Neural crest cell (in vitro differentiated cells): ENCODE measurements at regions not wholly inside any gene's neighbourhood (a gene's known extent, or its start where the extent isn't known, plus 50 kb on each side); places are given as distances from the start of the nearest gene placed in this dataset.
"Not testable (repeated sequence)": the region's sequence is repeated elsewhere in the genome, so short reads cannot be mapped to it uniquely, and the experiment has no call there.

ENCODE experiments used
- DNase-seq: peaks from one replicate; pipeline ENCODE4 v3.0.0; 2021; ENCODE audit warnings: low read depth, mixed read lengths, low spot score
- H3K27ac Mint-ChIP-seq: one replicate; pipeline ENCODE4 v1.8.0; 2021; ENCODE audit warnings: mild to moderate bottlenecking, mixed read lengths; ENCODE audit not compliant: unreplicated experiment
- H3K27me3 Mint-ChIP-seq: 2 replicates; pipeline ENCODE4 v1.8.0; 2021; ENCODE audit warnings: low read depth, mild to moderate bottlenecking, mixed read lengths
- H3K36me3 Mint-ChIP-seq: 2 replicates; pipeline ENCODE4 v1.8.0; 2021; ENCODE audit warnings: low read depth, mild to moderate bottlenecking, mixed read lengths
- H3K4me1 Mint-ChIP-seq: 2 replicates; pipeline ENCODE4 v1.8.0; 2021; ENCODE audit warnings: mixed read lengths
- H3K4me3 Mint-ChIP-seq: one replicate; pipeline ENCODE4 v1.8.0; 2021; ENCODE audit warnings: mild to moderate bottlenecking, mixed read lengths
- H3K9me3 Mint-ChIP-seq: 2 replicates; pipeline ENCODE4 v1.8.0; 2021; ENCODE audit warnings: mixed read lengths
- CTCF ChIP-seq: fragments of 200-600 bp; sonication (generic); conservative IDR thresholded peaks from 2 replicates; pipeline ENCODE4 v1.5.0; 2021; ENCODE audit warnings: antibody characterized with exemption, mild to moderate bottlenecking

DNA sequence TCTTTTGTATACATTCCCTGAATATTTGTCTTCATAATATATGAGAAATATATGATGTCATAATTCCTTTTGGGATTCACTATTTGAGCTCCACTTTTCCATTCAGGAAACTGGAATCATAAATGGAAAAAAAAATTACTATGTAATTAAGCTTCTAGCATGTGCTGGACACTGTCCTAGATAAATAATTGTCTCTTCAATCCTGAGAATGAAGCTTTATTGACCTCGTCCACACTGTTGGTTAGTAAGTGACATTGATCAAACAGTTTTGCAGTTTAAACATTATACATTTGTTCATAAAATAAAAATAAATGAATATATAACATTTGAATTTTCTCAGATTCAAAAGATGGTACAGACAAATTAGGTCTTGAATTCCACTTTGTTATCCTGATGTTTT, 1691.2 kb downstream of the LRRC4C start:
- Mint-ChIP-seq H3K4me1 (no peaks in the 10 kb centered on the region), H3K9me3 (peaks cover 6% of the 10 kb centered on the region), H3K36me3 (no peaks in the 10 kb centered on the region), H3K27ac (no peak overlapping the region), H3K4me3 (no peak overlapping the region), H3K27me3 (no peaks in the 10 kb centered on the region)
- DNase-seq, result no peak
- no peak for TF ChIP-seq CTCF

DNA sequence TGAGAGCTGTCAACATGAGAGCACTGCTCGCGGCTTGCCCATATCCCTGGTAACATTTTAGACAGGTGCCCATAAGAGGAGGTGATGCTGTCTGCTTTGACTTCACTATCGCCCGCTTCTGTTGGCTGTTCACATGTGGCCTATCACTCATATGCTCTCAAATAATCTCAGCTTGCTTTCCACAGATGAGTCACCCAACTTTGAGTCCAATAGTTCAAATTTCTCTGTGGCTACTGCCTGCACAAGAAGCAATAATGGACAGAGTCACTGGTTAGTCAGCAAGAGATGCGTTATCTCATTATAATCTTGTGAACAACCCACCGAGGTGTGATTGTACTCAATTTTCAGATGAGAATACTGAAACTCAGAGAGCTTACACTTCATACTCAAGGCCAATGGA, 1714.1 kb downstream of the LRRC4C start:
- H3K27ac Mint-ChIP-seq, result no peak overlapping the region

DNA sequence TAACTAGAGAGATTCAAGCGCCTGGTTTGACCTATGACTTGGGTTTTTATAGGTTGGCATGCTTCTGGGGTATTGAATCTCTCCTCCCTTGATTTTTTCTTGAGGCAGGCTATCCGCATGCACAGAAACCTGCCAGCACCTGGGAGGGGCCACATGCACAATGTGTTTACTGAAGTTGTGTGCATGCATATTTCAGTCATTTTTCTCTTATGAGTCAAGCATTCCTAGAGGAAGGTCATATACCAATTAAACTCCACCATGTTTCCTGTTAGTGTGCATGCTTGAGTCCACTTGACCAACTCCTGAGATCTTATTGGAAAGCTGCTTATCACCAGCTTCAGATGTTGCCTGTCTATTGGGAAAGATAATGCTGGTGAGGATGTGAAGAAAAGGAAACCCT, 1718.4 kb downstream of the LRRC4C start:
- no peaks in the 10 kb centered on the region for H3K27me3 Mint-ChIP-seq
- H3K36me3 Mint-ChIP-seq, result no peaks in the 10 kb centered on the region
- TF ChIP-seq CTCF, result no peak
- H3K9me3 Mint-ChIP-seq, result peaks cover 12% of the 10 kb centered on the region
- no peak overlapping the region for H3K4me3 Mint-ChIP-seq
- no peaks in the 10 kb centered on the region for H3K4me1 Mint-ChIP-seq
- no peak overlapping the region for H3K27ac Mint-ChIP-seq
- DNase-seq, result no peak

More for the DNA sequence above, 1714.1 kb downstream of the LRRC4C start:
- Mint-ChIP-seq H3K27me3 (no peaks in the 10 kb centered on the region), H3K36me3 (no peaks in the 10 kb centered on the region), H3K4me3 (no peak overlapping the region), H3K4me1 (no peaks in the 10 kb centered on the region), H3K9me3 (peaks cover 12% of the 10 kb centered on the region)
- no peak for TF ChIP-seq CTCF
- no peak for DNase-seq

DNA sequence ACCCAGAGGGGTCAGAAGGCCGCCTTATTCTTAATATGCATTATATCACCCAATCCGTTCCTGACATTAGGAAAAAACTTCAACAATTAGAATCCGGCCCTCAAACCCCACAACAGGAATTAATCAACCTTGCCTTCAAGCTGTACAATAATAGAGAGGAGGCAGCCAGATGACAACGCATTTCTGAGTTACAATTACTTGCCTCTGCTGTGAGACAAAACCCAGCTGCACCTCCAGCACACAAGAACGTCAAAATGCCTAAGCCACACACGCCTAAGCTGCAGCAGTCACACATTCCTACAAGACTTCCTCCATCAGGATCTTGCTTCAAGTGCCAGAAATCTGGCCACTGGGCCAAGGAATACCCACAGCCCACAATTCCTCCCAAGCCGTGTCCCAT, 1723.1 kb downstream of the LRRC4C start:
- H3K4me3 Mint-ChIP-seq, H3K27ac Mint-ChIP-seq, H3K4me1 Mint-ChIP-seq, H3K36me3 Mint-ChIP-seq, DNase-seq, H3K27me3 Mint-ChIP-seq, H3K9me3 Mint-ChIP-seq: not testable (repeated sequence)

- no peak overlapping the region for H3K4me3 Mint-ChIP-seq
- H3K27ac Mint-ChIP-seq, result no peak overlapping the region
- H3K36me3 Mint-ChIP-seq, result no peaks in the 10 kb centered on the region
- TF ChIP-seq CTCF, result no peak
- no peaks in the 10 kb centered on the region for H3K27me3 Mint-ChIP-seq
- H3K9me3 Mint-ChIP-seq, result peaks cover 3% of the 10 kb centered on the region
- H3K4me1 Mint-ChIP-seq, result no peaks in the 10 kb centered on the region
- no peak for DNase-seq
Observed at GRCh38 chr11:39732001-39732400, 1727.5 kb downstream of the LRRC4C start.

- DNase-seq, result no peak
- Mint-ChIP-seq H3K4me1 (no peaks in the 10 kb centered on the region), H3K9me3 (peaks cover 2% of the 10 kb centered on the region), H3K27ac (no peak overlapping the region), H3K27me3 (no peaks in the 10 kb centered on the region), H3K36me3 (no peaks in the 10 kb centered on the region), H3K4me3 (no peak overlapping the region)
- no peak for TF ChIP-seq CTCF
Observed at GRCh38 chr11:39725081-39725480, 1734.4 kb downstream of the LRRC4C start.
